KMS-11 (cell line): ENCODE measurements at regions not wholly inside any gene's neighbourhood (a gene's known extent, or its start where the extent isn't known, plus 50 kb on each side); places are given as distances from the start of the nearest gene placed in this dataset.

Experiments used
- H2AFZ ChIP-seq: fragments of 200-600 bp; sonication (generic); 2 replicates; pipeline ENCODE4 v1.6.1; 2016; ENCODE audit warnings: antibody characterized with exemption, mixed run types, low read depth
- H3K27ac ChIP-seq: fragments of 200-600 bp; sonication (generic); 2 replicates; pipeline ENCODE4 v1.6.1; 2016; ENCODE audit warnings: mild to moderate bottlenecking, mixed run types
- H3K27me3 ChIP-seq: fragments of 200-600 bp; sonication (generic); 2 replicates; pipeline ENCODE4 v1.6.1; 2017; ENCODE audit warnings: mild to moderate bottlenecking, low read depth, mixed run types, moderate library complexity; ENCODE audit not compliant: insufficient read depth
- H3K36me3 ChIP-seq: fragments of 200-600 bp; sonication (generic); 2 replicates; pipeline ENCODE4 v1.6.1; 2017; ENCODE audit warnings: mild to moderate bottlenecking, mixed run types; ENCODE audit not compliant: insufficient read depth
- H3K4me1 ChIP-seq: fragments of 200-600 bp; sonication (generic); 2 replicates; pipeline ENCODE4 v1.6.1; 2016; ENCODE audit warnings: mild to moderate bottlenecking, low read depth, mixed run types; ENCODE audit not compliant: poor library complexity, severe bottlenecking
- H3K4me2 ChIP-seq: fragments of 200-600 bp; sonication (generic); 2 replicates; pipeline ENCODE4 v1.7.0; 2016; ENCODE audit warnings: mild to moderate bottlenecking, mixed run types
- H3K4me3 ChIP-seq: fragments of 200-600 bp; sonication (generic); IDR thresholded peaks from 2 replicates; pipeline ENCODE4 v1.6.1; 2017; ENCODE audit warnings: low read depth, low read length, mixed read lengths; ENCODE audit not compliant: insufficient read depth
- H3K79me2 ChIP-seq: fragments of 200-600 bp; sonication (generic); 2 replicates; pipeline ENCODE4 v1.6.1; 2016; ENCODE audit warnings: low read depth, mixed run types; ENCODE audit not compliant: insufficient read depth
- H3K9ac ChIP-seq: fragments of 200-600 bp; sonication (generic); 2 replicates; pipeline ENCODE4 v1.6.1; 2016; ENCODE audit warnings: mild to moderate bottlenecking, mixed run types
- H4K20me1 ChIP-seq: fragments of 200-600 bp; sonication (generic); 2 replicates; pipeline ENCODE4 v1.6.1; 2016; ENCODE audit warnings: mild to moderate bottlenecking, mixed run types; ENCODE audit not compliant: insufficient read depth
- CTCF ChIP-seq: fragments of 200-600 bp; sonication (generic); conservative IDR thresholded peaks from 2 replicates; pipeline ENCODE4 v1.6.1; 2017; ENCODE audit warnings: low read depth, mild to moderate bottlenecking, antibody characterized with exemption, low read length, moderate library complexity, mixed read lengths

- no peaks in the 10 kb centered on the region for H3K79me2 ChIP-seq
- H2AFZ ChIP-seq: no peak overlapping the region
- TF ChIP-seq CTCF: no peak
- H3K4me2 ChIP-seq: no peak overlapping the region
- H3K36me3 ChIP-seq: no peaks in the 10 kb centered on the region
- H3K9ac ChIP-seq: no peak overlapping the region
- no peaks in the 10 kb centered on the region for H4K20me1 ChIP-seq
- H3K4me1 ChIP-seq: no peaks in the 10 kb centered on the region
- no peak overlapping the region for H3K27ac ChIP-seq
- H3K27me3 ChIP-seq: no peaks in the 10 kb centered on the region
- no peak overlapping the region for H3K4me3 ChIP-seq
Observed at GRCh38 chr7:145347271-145347670, 511.4 kb upstream of the TPK1 start.

- Histone ChIP-seq H3K36me3 (no peaks in the 10 kb centered on the region), H3K79me2 (no peaks in the 10 kb centered on the region), H3K4me2 (no peak overlapping the region), H3K4me1 (peaks cover 7% of the 10 kb centered on the region), H3K27ac (no peak overlapping the region), H2AFZ (no peak overlapping the region), H3K9ac (no peak overlapping the region), H3K4me3 (no peak overlapping the region), H4K20me1 (no peaks in the 10 kb centered on the region), H3K27me3 (no peaks in the 10 kb centered on the region)
- TF ChIP-seq CTCF: no peak
Observed at GRCh38 chr7:145339319-145339718, 503.5 kb upstream of the TPK1 start.

- no peak overlapping the region for H2AFZ ChIP-seq
- H3K4me3 ChIP-seq: no peak overlapping the region
- TF ChIP-seq CTCF: no peak
- H3K36me3 ChIP-seq: no peaks in the 10 kb centered on the region
- H3K27me3 ChIP-seq: no peaks in the 10 kb centered on the region
- no peaks in the 10 kb centered on the region for H3K79me2 ChIP-seq
- H3K4me2 ChIP-seq: no peak overlapping the region
- no peak overlapping the region for H3K9ac ChIP-seq
- H4K20me1 ChIP-seq: no peaks in the 10 kb centered on the region
- no peaks in the 10 kb centered on the region for H3K4me1 ChIP-seq
- no peak overlapping the region for H3K27ac ChIP-seq
Observed at GRCh38 chr7:145331522-145331921, 495.7 kb upstream of the TPK1 start.

- no peak overlapping the region for H3K27ac ChIP-seq
- no peaks in the 10 kb centered on the region for H3K27me3 ChIP-seq
- H3K4me2 ChIP-seq: no peak overlapping the region
- no peaks in the 10 kb centered on the region for H3K36me3 ChIP-seq
- no peak for TF ChIP-seq CTCF
- H4K20me1 ChIP-seq: no peaks in the 10 kb centered on the region
- H3K4me1 ChIP-seq: no peaks in the 10 kb centered on the region
- H3K79me2 ChIP-seq: no peaks in the 10 kb centered on the region
- no peak overlapping the region for H2AFZ ChIP-seq
- H3K9ac ChIP-seq: no peak overlapping the region
- no peak overlapping the region for H3K4me3 ChIP-seq
Observed at GRCh38 chr7:145331076-145331475, 495.2 kb upstream of the TPK1 start.

- H3K4me1 ChIP-seq: no peaks in the 10 kb centered on the region
Observed at GRCh38 chr7:145327646-145328045, 491.8 kb upstream of the TPK1 start.

More at GRCh38 chr7:145327646-145328045, 491.8 kb upstream of the TPK1 start:
- H3K4me3 ChIP-seq: no peak overlapping the region
- no peak overlapping the region for H3K4me2 ChIP-seq
- no peak overlapping the region for H3K27ac ChIP-seq
- H3K36me3 ChIP-seq: no peaks in the 10 kb centered on the region
- no peak overlapping the region for H3K9ac ChIP-seq
- TF ChIP-seq CTCF: no peak
- H2AFZ ChIP-seq: no peak overlapping the region
- H3K27me3 ChIP-seq: no peaks in the 10 kb centered on the region
- H3K79me2 ChIP-seq: no peaks in the 10 kb centered on the region
- H4K20me1 ChIP-seq: no peaks in the 10 kb centered on the region
